Glutamatergic neuron (in vitro differentiated cells): ENCODE measurements at regions not wholly inside any gene's neighbourhood (a gene's known extent, or its start where the extent isn't known, plus 50 kb on each side); places are given as distances from the start of the nearest gene placed in this dataset.
"Not testable (repeated sequence)": the region's sequence is repeated elsewhere in the genome, so short reads cannot be mapped to it uniquely, and the experiment has no call there.

Source experiments
- DNase-seq: peaks from one replicate; pipeline ENCODE4 v3.0.0; 2022
- H3K27ac Mint-ChIP-seq: one replicate; pipeline ENCODE4 v1.8.0; 2020; ENCODE audit warnings: mild to moderate bottlenecking, mixed read lengths, inconsistent platforms; ENCODE audit not compliant: unreplicated experiment
- H3K27me3 Mint-ChIP-seq: one replicate; pipeline ENCODE4 v1.8.0; 2020; ENCODE audit warnings: mild to moderate bottlenecking, moderate library complexity, mixed read lengths, inconsistent platforms; ENCODE audit not compliant: unreplicated experiment
- H3K36me3 Mint-ChIP-seq: one replicate; pipeline ENCODE4 v1.8.0; 2020; ENCODE audit warnings: mild to moderate bottlenecking, mixed read lengths, inconsistent platforms; ENCODE audit not compliant: unreplicated experiment
- H3K4me1 Mint-ChIP-seq: one replicate; pipeline ENCODE4 v1.8.0; 2020; ENCODE audit warnings: mild to moderate bottlenecking, low read depth, mixed read lengths, inconsistent platforms; ENCODE audit not compliant: unreplicated experiment
- H3K4me3 Mint-ChIP-seq: one replicate; pipeline ENCODE4 v1.8.0; 2020; ENCODE audit warnings: mild to moderate bottlenecking, mixed read lengths, inconsistent platforms; ENCODE audit not compliant: unreplicated experiment
- H3K9me3 Mint-ChIP-seq: one replicate; pipeline ENCODE4 v1.8.0; 2020; ENCODE audit warnings: mild to moderate bottlenecking, moderate library complexity, mixed read lengths, inconsistent platforms; ENCODE audit not compliant: unreplicated experiment
- CTCF ChIP-seq: fragments of 200-600 bp; sonication (generic); IDR thresholded peaks from one replicate; pipeline ENCODE4 v1.5.0; 2021; ENCODE audit not compliant: partially characterized antibody, unreplicated experiment

- Mint-ChIP-seq H3K36me3 (no peaks in the 10 kb centered on the region), H3K4me3 (no peak overlapping the region), H3K9me3 (no peaks in the 10 kb centered on the region), H3K27me3 (no peaks in the 10 kb centered on the region), H3K27ac (no peak overlapping the region), H3K4me1 (no peaks in the 10 kb centered on the region)
- no peak for TF ChIP-seq CTCF
- DNase-seq: no peak
These were observed 82.7 kb upstream of the SLC39A10 start for GRCh38 chr2:195574312-195574711.

DNA sequence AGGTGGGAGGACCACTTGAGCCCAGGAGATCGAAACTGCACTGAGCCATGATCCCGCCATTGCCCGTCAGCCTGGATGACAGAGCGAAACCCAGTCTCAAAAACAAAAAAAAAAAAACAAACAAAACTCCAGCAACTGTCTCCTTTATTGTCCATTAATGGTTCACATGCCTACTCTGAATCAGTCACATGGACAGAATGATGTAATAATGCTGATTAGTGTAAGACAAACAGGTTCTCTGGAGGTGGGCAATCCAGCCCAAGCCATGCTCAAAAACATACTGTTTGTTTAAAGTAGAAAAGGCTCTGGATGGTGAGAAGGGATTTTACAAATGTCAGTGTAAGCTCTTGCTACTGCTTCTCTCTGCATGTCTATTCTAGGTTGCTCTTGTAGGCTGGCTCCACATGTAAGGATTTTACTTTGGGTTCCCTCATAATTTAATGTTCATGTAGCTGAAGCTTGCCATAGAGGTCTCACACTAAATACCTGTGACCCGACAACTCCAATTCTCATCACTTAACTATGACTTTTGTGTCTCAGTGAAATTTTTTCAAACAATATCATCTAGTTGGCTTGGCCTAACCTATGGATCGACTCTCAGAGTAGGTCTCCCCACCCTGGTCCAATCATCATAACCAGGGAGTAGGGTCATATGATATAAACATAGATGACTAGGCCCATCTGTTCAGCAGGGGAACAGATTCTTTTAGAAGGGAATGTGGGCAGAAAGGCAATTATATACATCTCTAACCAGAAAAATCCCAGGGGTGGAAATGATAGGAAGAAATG is 83.9 kb upstream of the SLC39A10 start:
- Mint-ChIP-seq H3K4me1 (no peaks in the 10 kb centered on the region), H3K4me3 (no peak overlapping the region), H3K27me3 (no peaks in the 10 kb centered on the region), H3K27ac (no peak overlapping the region), H3K36me3 (no peaks in the 10 kb centered on the region), H3K9me3 (no peaks in the 10 kb centered on the region)
- no peak for TF ChIP-seq CTCF
- DNase-seq: no peak

DNA sequence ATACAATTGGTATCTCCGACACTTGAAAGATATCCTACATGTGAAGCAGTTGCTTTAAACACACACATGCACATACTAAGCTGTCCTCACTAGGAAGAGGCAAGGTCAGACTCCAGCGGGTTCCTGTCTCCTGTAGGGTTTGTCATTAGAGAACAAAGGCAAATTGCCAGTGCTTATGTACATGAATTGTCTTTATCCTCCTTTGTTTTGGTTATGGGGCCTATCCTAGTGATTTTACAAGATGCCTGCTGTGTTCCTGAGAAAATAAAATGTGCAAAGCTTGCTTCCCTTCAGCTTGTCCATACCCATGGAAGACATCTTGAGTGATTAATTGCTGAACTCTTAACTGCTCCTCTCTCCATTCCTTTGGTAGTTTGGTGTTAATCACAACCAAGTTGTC is 86.7 kb upstream of the SLC39A10 start:
- TF ChIP-seq CTCF: no peak
- H3K9me3 Mint-ChIP-seq: no peaks in the 10 kb centered on the region
- no peak overlapping the region for H3K27ac Mint-ChIP-seq
- H3K4me1 Mint-ChIP-seq: no peaks in the 10 kb centered on the region
- no peaks in the 10 kb centered on the region for H3K27me3 Mint-ChIP-seq
- no peaks in the 10 kb centered on the region for H3K36me3 Mint-ChIP-seq
- no peak overlapping the region for H3K4me3 Mint-ChIP-seq
- no peak for DNase-seq

DNA sequence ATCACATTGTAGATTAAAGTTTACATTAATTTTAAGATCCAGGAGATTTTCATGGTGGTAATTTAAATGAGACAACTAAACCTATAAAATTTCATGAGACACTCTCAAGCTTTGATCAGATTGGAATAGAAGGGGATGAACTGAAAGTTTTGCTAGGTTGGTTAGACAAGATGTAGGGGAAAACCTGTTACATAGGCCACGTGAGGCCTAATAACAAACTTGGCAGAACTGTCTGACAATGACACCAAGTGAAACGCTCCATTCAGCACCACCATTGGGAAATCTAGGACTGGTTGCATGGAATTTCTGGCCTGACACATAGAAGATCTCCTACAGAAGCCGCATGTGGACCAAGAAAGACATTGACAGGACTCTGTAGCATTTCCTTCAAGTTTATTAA is 87.8 kb upstream of the SLC39A10 start:
- Mint-ChIP-seq H3K36me3 (no peaks in the 10 kb centered on the region), H3K9me3 (no peaks in the 10 kb centered on the region), H3K4me1 (no peaks in the 10 kb centered on the region), H3K4me3 (no peak overlapping the region), H3K27ac (no peak overlapping the region), H3K27me3 (no peaks in the 10 kb centered on the region)
- no peak for TF ChIP-seq CTCF
- DNase-seq: no peak

DNA sequence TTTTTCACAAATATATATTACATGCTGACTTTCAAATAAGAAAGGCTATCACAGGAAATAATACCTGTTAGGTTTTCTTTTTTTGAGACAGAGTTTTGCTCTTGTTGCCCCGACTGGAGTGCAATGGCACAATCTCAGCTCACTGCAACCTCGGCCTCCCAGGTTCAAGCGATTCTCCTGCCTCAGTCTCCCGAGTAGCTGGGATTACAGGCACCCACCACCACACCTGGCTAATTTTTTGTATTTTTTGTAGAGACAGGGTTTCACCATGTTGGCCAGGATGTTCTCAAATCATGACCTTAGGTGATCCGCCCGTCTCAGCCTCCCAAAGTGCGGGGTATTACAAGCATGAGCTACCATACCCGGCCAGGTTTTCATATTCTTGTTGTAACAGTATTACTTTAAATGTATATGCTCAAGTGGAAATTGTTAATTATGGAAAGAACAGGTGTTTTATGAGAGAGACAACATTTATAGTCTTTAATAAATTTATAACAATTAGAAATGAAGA is 92.3 kb upstream of the SLC39A10 start:
- DNase-seq, H3K27ac Mint-ChIP-seq, H3K9me3 Mint-ChIP-seq, H3K27me3 Mint-ChIP-seq, H3K36me3 Mint-ChIP-seq, H3K4me1 Mint-ChIP-seq, H3K4me3 Mint-ChIP-seq: not testable (repeated sequence)
